Prostate gland (tissue), 2 donors: ENCODE measurements at regions not wholly inside any gene's neighbourhood (a gene's known extent, or its start where the extent isn't known, plus 50 kb on each side); places are given as distances from the start of the nearest gene placed in this dataset.

Source experiments
- POLR2A ChIP-seq: fragments of 450-650 bp; IDR thresholded peaks from one replicate; pipeline ENCODE4 v1.6.1; 2016; ENCODE audit warnings: antibody characterized with exemption, mild to moderate bottlenecking
- TF ChIP-seq, protein P1 (sequence below), 4 experiments: fragments of 200-600 bp in 2 of 4; fragments of 450-650 bp in 2 of 4; sonication (generic) in 2 of 4; IDR thresholded peaks; 1 replicate in 3 of 4; 2 replicates in 1 of 4; pipeline ENCODE4 v1.5.1; 2016 to 2019; ENCODE audit warnings: antibody characterized with exemption in 4 of 4, mild to moderate bottlenecking in 2 of 4, moderate library complexity in 2 of 4

DNA sequence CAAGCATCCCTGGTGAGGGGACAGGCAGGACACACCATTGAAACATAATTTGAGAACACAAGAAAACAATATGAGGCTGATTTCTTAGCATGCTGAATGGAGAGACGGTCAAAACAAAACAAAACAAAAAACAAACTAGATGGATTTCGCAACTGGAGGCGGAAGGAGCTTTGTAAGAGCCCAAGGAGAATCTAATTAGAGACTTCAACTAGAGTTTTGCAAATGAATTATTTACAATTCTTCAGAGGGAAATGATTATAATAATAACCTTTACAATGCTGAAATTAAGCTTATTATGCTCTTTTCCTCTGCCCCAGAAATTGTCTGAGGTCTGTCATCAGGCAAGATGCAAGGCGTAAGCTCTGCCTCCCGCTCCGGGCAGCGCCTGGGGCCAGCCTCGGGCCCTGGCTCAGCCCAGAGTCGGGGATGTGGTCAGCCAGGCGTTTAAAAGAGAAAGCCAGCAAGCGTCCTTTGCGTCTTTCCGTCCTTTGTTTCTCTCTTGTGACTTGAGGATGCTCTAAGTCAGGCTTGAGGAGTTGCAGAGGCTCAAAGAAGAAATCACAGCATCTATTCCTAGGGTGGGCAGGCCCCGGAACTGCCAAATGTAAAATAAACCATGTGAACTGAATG is 139.6 kb downstream of the TWIST2 start:
- no peak for TF ChIP-seq POLR2A
- TF ChIP-seq, protein P1, sequence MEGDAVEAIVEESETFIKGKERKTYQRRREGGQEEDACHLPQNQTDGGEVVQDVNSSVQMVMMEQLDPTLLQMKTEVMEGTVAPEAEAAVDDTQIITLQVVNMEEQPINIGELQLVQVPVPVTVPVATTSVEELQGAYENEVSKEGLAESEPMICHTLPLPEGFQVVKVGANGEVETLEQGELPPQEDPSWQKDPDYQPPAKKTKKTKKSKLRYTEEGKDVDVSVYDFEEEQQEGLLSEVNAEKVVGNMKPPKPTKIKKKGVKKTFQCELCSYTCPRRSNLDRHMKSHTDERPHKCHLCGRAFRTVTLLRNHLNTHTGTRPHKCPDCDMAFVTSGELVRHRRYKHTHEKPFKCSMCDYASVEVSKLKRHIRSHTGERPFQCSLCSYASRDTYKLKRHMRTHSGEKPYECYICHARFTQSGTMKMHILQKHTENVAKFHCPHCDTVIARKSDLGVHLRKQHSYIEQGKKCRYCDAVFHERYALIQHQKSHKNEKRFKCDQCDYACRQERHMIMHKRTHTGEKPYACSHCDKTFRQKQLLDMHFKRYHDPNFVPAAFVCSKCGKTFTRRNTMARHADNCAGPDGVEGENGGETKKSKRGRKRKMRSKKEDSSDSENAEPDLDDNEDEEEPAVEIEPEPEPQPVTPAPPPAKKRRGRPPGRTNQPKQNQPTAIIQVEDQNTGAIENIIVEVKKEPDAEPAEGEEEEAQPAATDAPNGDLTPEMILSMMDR (IDR thresholded peaks at IDR 0.05) = no peak
